GM23338 (cell line): ENCODE measurements at regions not wholly inside any gene's neighbourhood (a gene's known extent, or its start where the extent isn't known, plus 50 kb on each side); places are given as distances from the start of the nearest gene placed in this dataset.

ENCODE experiments used
- CREB1 ChIP-seq: fragments of 250-450 bp; sonication (Bioruptor Pico); IDR thresholded peaks from 2 replicates; pipeline ENCODE4 v1.5.0; 2020; ENCODE audit warnings: low read depth, mild to moderate bottlenecking, moderate library complexity
- EZH2 ChIP-seq: fragments of 200-600 bp; sonication (generic); IDR thresholded peaks from one replicate; pipeline ENCODE4 v1.8.0; 2017; ENCODE audit warnings: antibody characterized with exemption, mild to moderate bottlenecking, low read depth; ENCODE audit not compliant: unreplicated experiment
- EZH2phosphoT487 ChIP-seq: fragments of 200-600 bp; sonication (generic); IDR thresholded peaks from one replicate; pipeline ENCODE4 v1.8.1; 2018; ENCODE audit warnings: antibody characterized with exemption; ENCODE audit not compliant: unreplicated experiment
- JUNB ChIP-seq: IDR thresholded peaks from one replicate; pipeline ENCODE4 v1.6.1; 2016; ENCODE audit warnings: antibody characterized with exemption; ENCODE audit not compliant: unreplicated experiment
- NANOG ChIP-seq: IDR thresholded peaks from 2 replicates; pipeline ENCODE4 v1.6.1; 2016; ENCODE audit warnings: antibody characterized with exemption, borderline replicate concordance
- POLR2AphosphoS5 ChIP-seq: IDR thresholded peaks from 2 replicates; pipeline ENCODE4 v1.6.1; 2016; ENCODE audit warnings: antibody characterized with exemption, low read depth
- ZNF114 ChIP-seq: fragments of 250-450 bp; sonication (Bioruptor Pico); IDR thresholded peaks from 2 replicates; pipeline ENCODE4 v1.5.0; 2020; ENCODE audit warnings: mild to moderate bottlenecking, moderate library complexity
- ZNF331 ChIP-seq: fragments of 250-450 bp; sonication (Bioruptor Pico); IDR thresholded peaks from 2 replicates; pipeline ENCODE4 v1.5.0; 2020; ENCODE audit warnings: low read depth, mild to moderate bottlenecking, moderate library complexity
- TF ChIP-seq, protein P1 (sequence below), 2 experiments: fragments of 200-600 bp in 1 of 2; sonication (generic) in 1 of 2; conservative IDR thresholded peaks; 2 replicates each; pipeline versions ENCODE4 v1.5.1 to v1.6.1; 2016 to 2017; ENCODE audit warnings: antibody characterized with exemption in 2 of 2, low read depth in 2 of 2, mild to moderate bottlenecking in 2 of 2, moderate library complexity in 1 of 2
- TF ChIP-seq, protein P2 (sequence below): IDR thresholded peaks from one replicate; pipeline ENCODE4 v1.6.1; 2018; ENCODE audit warnings: antibody characterized with exemption; ENCODE audit not compliant: unreplicated experiment
- TF ChIP-seq, protein P3 (sequence below): IDR thresholded peaks from 2 replicates; pipeline ENCODE4 v1.6.1; 2016; ENCODE audit warnings: antibody characterized with exemption
- TF ChIP-seq, protein P4 (sequence below): fragments of 250-450 bp; sonication (Bioruptor Pico); IDR thresholded peaks from 2 replicates; pipeline ENCODE4 v1.5.0; 2020; ENCODE audit warnings: mild to moderate bottlenecking, moderate library complexity

DNA sequence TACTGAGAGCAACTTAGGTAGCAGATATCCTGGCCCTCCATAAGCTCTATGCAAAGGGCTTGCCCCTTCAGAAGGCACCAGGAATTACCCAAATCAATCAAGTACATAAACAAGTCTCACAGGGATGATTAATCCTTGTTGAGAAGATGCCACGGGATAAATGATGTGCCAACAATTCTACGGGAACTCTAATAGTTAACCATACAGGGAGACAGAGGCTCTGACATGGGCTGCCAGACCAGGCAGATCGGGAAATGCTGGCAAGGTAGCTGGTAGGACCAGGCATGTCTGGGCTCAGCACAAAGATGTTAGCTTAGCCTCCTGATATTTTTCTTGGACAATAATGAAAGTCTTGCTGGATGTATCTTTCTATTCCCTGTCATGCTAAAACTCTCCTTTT is 249.3 kb upstream of the THBS1 start:
- TF ChIP-seq, protein P1, sequence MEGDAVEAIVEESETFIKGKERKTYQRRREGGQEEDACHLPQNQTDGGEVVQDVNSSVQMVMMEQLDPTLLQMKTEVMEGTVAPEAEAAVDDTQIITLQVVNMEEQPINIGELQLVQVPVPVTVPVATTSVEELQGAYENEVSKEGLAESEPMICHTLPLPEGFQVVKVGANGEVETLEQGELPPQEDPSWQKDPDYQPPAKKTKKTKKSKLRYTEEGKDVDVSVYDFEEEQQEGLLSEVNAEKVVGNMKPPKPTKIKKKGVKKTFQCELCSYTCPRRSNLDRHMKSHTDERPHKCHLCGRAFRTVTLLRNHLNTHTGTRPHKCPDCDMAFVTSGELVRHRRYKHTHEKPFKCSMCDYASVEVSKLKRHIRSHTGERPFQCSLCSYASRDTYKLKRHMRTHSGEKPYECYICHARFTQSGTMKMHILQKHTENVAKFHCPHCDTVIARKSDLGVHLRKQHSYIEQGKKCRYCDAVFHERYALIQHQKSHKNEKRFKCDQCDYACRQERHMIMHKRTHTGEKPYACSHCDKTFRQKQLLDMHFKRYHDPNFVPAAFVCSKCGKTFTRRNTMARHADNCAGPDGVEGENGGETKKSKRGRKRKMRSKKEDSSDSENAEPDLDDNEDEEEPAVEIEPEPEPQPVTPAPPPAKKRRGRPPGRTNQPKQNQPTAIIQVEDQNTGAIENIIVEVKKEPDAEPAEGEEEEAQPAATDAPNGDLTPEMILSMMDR (conservative IDR thresholded peaks at IDR 0.05; ENCODE audit: low read depth in 2 of 2) = no peak
- no peak for TF ChIP-seq CREB1 (CRISPR knock-in tag)
- no peak for TF ChIP-seq EZH2
- TF ChIP-seq POLR2AphosphoS5 = no peak
- TF ChIP-seq, protein P2, sequence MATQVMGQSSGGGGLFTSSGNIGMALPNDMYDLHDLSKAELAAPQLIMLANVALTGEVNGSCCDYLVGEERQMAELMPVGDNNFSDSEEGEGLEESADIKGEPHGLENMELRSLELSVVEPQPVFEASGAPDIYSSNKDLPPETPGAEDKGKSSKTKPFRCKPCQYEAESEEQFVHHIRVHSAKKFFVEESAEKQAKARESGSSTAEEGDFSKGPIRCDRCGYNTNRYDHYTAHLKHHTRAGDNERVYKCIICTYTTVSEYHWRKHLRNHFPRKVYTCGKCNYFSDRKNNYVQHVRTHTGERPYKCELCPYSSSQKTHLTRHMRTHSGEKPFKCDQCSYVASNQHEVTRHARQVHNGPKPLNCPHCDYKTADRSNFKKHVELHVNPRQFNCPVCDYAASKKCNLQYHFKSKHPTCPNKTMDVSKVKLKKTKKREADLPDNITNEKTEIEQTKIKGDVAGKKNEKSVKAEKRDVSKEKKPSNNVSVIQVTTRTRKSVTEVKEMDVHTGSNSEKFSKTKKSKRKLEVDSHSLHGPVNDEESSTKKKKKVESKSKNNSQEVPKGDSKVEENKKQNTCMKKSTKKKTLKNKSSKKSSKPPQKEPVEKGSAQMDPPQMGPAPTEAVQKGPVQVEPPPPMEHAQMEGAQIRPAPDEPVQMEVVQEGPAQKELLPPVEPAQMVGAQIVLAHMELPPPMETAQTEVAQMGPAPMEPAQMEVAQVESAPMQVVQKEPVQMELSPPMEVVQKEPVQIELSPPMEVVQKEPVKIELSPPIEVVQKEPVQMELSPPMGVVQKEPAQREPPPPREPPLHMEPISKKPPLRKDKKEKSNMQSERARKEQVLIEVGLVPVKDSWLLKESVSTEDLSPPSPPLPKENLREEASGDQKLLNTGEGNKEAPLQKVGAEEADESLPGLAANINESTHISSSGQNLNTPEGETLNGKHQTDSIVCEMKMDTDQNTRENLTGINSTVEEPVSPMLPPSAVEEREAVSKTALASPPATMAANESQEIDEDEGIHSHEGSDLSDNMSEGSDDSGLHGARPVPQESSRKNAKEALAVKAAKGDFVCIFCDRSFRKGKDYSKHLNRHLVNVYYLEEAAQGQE = no peak
- no peak for TF ChIP-seq ZNF114
- TF ChIP-seq, protein P3, sequence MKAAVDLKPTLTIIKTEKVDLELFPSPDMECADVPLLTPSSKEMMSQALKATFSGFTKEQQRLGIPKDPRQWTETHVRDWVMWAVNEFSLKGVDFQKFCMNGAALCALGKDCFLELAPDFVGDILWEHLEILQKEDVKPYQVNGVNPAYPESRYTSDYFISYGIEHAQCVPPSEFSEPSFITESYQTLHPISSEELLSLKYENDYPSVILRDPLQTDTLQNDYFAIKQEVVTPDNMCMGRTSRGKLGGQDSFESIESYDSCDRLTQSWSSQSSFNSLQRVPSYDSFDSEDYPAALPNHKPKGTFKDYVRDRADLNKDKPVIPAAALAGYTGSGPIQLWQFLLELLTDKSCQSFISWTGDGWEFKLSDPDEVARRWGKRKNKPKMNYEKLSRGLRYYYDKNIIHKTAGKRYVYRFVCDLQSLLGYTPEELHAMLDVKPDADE = no peak
- TF ChIP-seq EZH2phosphoT487 = no peak
- TF ChIP-seq, protein P4, sequence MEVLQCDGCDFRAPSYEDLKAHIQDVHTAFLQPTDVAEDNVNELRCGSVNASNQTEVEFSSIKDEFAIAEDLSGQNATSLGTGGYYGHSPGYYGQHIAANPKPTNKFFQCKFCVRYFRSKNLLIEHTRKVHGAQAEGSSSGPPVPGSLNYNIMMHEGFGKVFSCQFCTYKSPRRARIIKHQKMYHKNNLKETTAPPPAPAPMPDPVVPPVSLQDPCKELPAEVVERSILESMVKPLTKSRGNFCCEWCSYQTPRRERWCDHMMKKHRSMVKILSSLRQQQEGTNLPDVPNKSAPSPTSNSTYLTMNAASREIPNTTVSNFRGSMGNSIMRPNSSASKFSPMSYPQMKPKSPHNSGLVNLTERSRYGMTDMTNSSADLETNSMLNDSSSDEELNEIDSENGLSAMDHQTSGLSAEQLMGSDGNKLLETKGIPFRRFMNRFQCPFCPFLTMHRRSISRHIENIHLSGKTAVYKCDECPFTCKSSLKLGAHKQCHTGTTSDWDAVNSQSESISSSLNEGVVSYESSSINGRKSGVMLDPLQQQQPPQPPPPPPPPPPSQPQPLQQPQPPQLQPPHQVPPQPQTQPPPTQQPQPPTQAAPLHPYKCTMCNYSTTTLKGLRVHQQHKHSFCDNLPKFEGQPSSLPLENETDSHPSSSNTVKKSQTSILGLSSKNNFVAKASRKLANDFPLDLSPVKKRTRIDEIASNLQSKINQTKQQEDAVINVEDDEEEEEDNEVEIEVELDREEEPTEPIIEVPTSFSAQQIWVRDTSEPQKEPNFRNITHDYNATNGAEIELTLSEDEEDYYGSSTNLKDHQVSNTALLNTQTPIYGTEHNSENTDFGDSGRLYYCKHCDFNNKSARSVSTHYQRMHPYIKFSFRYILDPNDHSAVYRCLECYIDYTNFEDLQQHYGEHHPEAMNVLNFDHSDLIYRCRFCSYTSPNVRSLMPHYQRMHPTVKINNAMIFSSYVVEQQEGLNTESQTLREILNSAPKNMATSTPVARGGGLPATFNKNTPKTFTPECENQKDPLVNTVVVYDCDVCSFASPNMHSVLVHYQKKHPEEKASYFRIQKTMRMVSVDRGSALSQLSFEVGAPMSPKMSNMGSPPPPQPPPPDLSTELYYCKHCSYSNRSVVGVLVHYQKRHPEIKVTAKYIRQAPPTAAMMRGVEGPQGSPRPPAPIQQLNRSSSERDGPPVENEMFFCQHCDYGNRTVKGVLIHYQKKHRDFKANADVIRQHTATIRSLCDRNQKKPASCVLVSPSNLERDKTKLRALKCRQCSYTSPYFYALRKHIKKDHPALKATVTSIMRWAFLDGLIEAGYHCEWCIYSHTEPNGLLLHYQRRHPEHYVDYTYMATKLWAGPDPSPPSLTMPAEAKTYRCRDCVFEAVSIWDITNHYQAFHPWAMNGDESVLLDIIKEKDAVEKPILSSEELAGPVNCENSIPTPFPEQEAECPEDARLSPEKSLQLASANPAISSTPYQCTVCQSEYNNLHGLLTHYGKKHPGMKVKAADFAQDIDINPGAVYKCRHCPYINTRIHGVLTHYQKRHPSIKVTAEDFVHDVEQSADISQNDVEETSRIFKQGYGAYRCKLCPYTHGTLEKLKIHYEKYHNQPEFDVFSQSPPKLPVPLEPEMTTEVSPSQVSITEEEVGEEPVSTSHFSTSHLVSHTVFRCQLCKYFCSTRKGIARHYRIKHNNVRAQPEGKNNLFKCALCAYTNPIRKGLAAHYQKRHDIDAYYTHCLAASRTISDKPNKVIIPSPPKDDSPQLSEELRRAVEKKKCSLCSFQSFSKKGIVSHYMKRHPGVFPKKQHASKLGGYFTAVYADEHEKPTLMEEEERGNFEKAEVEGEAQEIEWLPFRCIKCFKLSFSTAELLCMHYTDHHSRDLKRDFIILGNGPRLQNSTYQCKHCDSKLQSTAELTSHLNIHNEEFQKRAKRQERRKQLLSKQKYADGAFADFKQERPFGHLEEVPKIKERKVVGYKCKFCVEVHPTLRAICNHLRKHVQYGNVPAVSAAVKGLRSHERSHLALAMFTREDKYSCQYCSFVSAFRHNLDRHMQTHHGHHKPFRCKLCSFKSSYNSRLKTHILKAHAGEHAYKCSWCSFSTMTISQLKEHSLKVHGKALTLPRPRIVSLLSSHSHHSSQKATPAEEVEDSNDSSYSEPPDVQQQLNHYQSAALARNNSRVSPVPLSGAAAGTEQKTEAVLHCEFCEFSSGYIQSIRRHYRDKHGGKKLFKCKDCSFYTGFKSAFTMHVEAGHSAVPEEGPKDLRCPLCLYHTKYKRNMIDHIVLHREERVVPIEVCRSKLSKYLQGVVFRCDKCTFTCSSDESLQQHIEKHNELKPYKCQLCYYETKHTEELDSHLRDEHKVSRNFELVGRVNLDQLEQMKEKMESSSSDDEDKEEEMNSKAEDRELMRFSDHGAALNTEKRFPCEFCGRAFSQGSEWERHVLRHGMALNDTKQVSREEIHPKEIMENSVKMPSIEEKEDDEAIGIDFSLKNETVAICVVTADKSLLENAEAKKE (CRISPR knock-in tag) = no peak
- TF ChIP-seq NANOG = no peak
- no peak for TF ChIP-seq JUNB
- TF ChIP-seq ZNF331 (CRISPR knock-in tag) = no peak
